Transverse colon (tissue), 4 donors: ENCODE measurements at regions not wholly inside any gene's neighbourhood (a gene's known extent, or its start where the extent isn't known, plus 50 kb on each side); places are given as distances from the start of the nearest gene placed in this dataset.

ENCODE experiments used
- DNase-seq: peaks from one replicate; pipeline ENCODE4 v3.0.0-alpha.2; 2019
- H3K27ac ChIP-seq, 4 donors: fragments of 200-600 bp; sonication (generic); 2 replicates each; pipeline ENCODE4 v1.5.1; 2016 to 2018; ENCODE audit warnings: inconsistent platforms in 4 of 4
- H3K27me3 ChIP-seq: fragments of 200-600 bp; sonication (generic); 2 replicates; pipeline ENCODE4 v1.5.1; 2017; ENCODE audit warnings: inconsistent platforms
- H3K36me3 ChIP-seq, 4 donors: fragments of 200-600 bp; sonication (generic); 2 replicates each; pipeline ENCODE4 v1.5.1; 2017 to 2019; ENCODE audit warnings: inconsistent platforms in 4 of 4
- H3K4me1 ChIP-seq, 4 donors: fragments of 200-600 bp; sonication (generic); 2 replicates each; pipeline ENCODE4 v1.5.1; 2017 to 2020; ENCODE audit warnings: inconsistent platforms in 4 of 4
- H3K4me3 ChIP-seq, 4 donors: fragments of 200-600 bp; sonication (generic); 1 replicate in 1 of 4; 2 replicates in 3 of 4; pipeline versions ENCODE4 v1.5.1 to v1.6.1; 2017 to 2019; ENCODE audit warnings: inconsistent platforms in 4 of 4
- H3K9me3 ChIP-seq, 2 donors: fragments of 200-600 bp; sonication (generic); 2 replicates each; pipeline ENCODE4 v1.5.1; 2017 to 2019; ENCODE audit warnings: inconsistent platforms in 2 of 2
- CTCF ChIP-seq, 5 experiments: fragments of 200-600 bp in 3 of 5; fragments of 450-650 bp in 2 of 5; sonication (generic) in 3 of 5; IDR thresholded peaks; 1 replicate in 2 of 5; 2 replicates in 3 of 5; pipeline ENCODE4 v1.5.1; 2016 to 2017; ENCODE audit warnings: antibody characterized with exemption in 5 of 5, inconsistent platforms in 3 of 5, mild to moderate bottlenecking in 2 of 5, moderate library complexity in 1 of 5
- EP300 ChIP-seq: sonication (generic); formaldehyde crosslinking; IDR thresholded peaks from one replicate; pipeline ENCODE4 v1.6.1; 2017; ENCODE audit warnings: antibody characterized with exemption, low read depth
- POLR2A ChIP-seq: fragments of 450-650 bp; IDR thresholded peaks from one replicate; pipeline ENCODE4 v1.6.1; 2016; ENCODE audit warnings: antibody characterized with exemption, mild to moderate bottlenecking, moderate library complexity
- POLR2AphosphoS5 ChIP-seq, 3 donors: sonication (generic); formaldehyde crosslinking; IDR thresholded peaks; one replicate each; pipeline ENCODE4 v1.6.1; 2016; ENCODE audit warnings: antibody characterized with exemption in 3 of 3
- WGBS, 2 donors: methylation state at CpG; one replicate each; pipeline ENCODE4 v1.1.5; 2018; ENCODE audit warnings: low coverage in 1 of 2; 5-methylcytosine and 5-hydroxymethylcytosine counted together
- in situ Hi-C, 4 donors: fragments of 200-750 bp; cut with MboI; loops; one replicate each; pipeline versions ENCODE4 v1.15.0 to v1.15.1; 2017; ENCODE audit warnings: low sequenced_read_pairs in 3 of 4, low pct_ligation_motif_present in 1 of 4, low pct_unique_long_range_greater_than_20kb in 1 of 4
- intact Hi-C: fragments of 100-400 bp; cut with DNase I; formaldehyde crosslinking; loops from one replicate; pipeline ENCODE4 v1.15.1; 2023; ENCODE audit warnings: low total_unique reads

GRCh38 chr2:164371916-164372315 lies 249.4 kb downstream of the GRB14 start:
- intact Hi-C loops (no loop called here), in situ Hi-C loops (no loop called here)
- H3K27me3 ChIP-seq, result no peaks in the 10 kb centered on the region
- no peak overlapping the region for H3K27ac ChIP-seq
- no peaks in the 10 kb centered on the region for H3K4me1 ChIP-seq
- WGBS, 2 donors, result 70 to 83% methylated on average over 2 to 4 of the region's 4 CpGs
- TF ChIP-seq POLR2AphosphoS5 (IDR thresholded peaks at IDR 0.05), result no peak
- TF ChIP-seq EP300, result no peak
- no peak for TF ChIP-seq CTCF (IDR thresholded peaks at IDR 0.05)
- no peak for TF ChIP-seq POLR2A
- H3K4me3 ChIP-seq, result no peak overlapping the region
- no peak for DNase-seq
- H3K9me3 ChIP-seq, result no peaks in the 10 kb centered on the region
- no peaks in the 10 kb centered on the region for H3K36me3 ChIP-seq

DNA sequence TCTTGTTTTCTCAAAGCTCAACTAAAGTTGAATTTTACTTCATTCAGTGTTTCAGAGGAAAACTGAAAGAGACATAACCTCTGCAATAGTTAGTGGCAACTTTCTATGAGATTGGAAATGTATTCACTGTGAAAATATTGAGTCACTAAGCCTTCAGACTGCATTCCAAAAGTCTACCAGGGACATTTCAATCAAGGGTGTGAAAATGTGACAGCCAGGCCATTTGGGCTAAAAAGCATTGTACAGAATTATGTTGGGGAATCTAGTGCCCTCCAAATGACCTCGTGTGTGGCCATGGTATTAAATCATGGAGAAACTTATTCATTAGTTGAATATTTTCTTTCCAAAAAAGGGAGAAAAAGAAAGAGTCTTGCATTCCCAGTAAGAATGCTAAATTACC lies 251.9 kb downstream of the GRB14 start:
- in situ Hi-C loops, result no loop called here

GRCh38 chr2:164368896-164369295 lies 252.4 kb downstream of the GRB14 start:
- in situ Hi-C loops (no loop called here), intact Hi-C loops (no loop called here)
- WGBS, 2 donors, result 52 to 64% methylated on average over 2 of the region's 2 CpGs
- Histone ChIP-seq H3K9me3 (no peaks in the 10 kb centered on the region), H3K27ac (no peak overlapping the region), H3K36me3 (no peaks in the 10 kb centered on the region), H3K27me3 (no peaks in the 10 kb centered on the region), H3K4me3 (no peak overlapping the region), H3K4me1 (no peaks in the 10 kb centered on the region)
- TF ChIP-seq CTCF (IDR thresholded peaks at IDR 0.05), result no peak
- TF ChIP-seq POLR2AphosphoS5 (IDR thresholded peaks at IDR 0.05), result no peak
- no peak for TF ChIP-seq EP300
- TF ChIP-seq POLR2A, result no peak
- DNase-seq, result no peak

More for the DNA sequence above, 251.9 kb downstream of the GRB14 start:
- no peaks in the 10 kb centered on the region for H3K9me3 ChIP-seq
- WGBS, 2 donors, result 45 to 67% methylated on average over 1 of the region's 1 CpG
- TF ChIP-seq POLR2A (no peak), EP300 (no peak), POLR2AphosphoS5 (IDR thresholded peaks at IDR 0.05) (no peak), CTCF (IDR thresholded peaks at IDR 0.05) (no peak)
- no peaks in the 10 kb centered on the region for H3K4me1 ChIP-seq
- H3K36me3 ChIP-seq, result no peaks in the 10 kb centered on the region
- H3K27me3 ChIP-seq, result no peaks in the 10 kb centered on the region
- H3K27ac ChIP-seq, result no peak overlapping the region
- H3K4me3 ChIP-seq, result no peak overlapping the region
- no peak for DNase-seq
- intact Hi-C loops, result no loop called here

DNA sequence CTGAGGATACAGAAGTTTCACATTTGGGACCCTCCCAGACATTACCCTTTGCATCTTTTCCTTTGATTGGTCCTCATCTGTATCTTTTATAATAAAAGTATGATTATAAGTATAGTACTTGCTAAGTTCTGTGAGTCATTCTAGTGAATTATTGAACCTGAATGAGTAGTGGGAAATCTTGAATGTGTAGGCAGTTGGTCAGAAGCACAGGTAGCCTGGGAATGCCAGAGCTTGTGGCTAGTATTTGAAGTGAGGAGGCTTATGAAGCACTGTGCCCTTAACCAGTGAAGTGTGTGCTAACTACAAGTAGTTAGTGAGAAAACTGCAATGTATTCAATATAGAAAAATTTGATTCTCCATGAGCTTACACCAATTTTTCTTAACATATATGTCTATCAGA lies 257.6 kb downstream of the GRB14 start:
- TF ChIP-seq EP300 (no peak), POLR2A (no peak), POLR2AphosphoS5 (IDR thresholded peaks at IDR 0.05) (no peak), CTCF (IDR thresholded peaks at IDR 0.05) (no peak)
- no peak overlapping the region for H3K4me3 ChIP-seq
- no peak for DNase-seq
- H3K36me3 ChIP-seq, result no peaks in the 10 kb centered on the region
- no peaks in the 10 kb centered on the region for H3K27me3 ChIP-seq
- intact Hi-C loops (no loop called here), in situ Hi-C loops (no loop called here)
- no peaks in the 10 kb centered on the region for H3K4me1 ChIP-seq
- no peaks in the 10 kb centered on the region for H3K9me3 ChIP-seq
- no peak overlapping the region for H3K27ac ChIP-seq
